ENCODE measurements at regions not wholly inside any gene's neighbourhood (a gene's known extent, or its start where the extent isn't known, plus 50 kb on each side); places are given as distances from the start of the nearest gene placed in this dataset.

DNA sequence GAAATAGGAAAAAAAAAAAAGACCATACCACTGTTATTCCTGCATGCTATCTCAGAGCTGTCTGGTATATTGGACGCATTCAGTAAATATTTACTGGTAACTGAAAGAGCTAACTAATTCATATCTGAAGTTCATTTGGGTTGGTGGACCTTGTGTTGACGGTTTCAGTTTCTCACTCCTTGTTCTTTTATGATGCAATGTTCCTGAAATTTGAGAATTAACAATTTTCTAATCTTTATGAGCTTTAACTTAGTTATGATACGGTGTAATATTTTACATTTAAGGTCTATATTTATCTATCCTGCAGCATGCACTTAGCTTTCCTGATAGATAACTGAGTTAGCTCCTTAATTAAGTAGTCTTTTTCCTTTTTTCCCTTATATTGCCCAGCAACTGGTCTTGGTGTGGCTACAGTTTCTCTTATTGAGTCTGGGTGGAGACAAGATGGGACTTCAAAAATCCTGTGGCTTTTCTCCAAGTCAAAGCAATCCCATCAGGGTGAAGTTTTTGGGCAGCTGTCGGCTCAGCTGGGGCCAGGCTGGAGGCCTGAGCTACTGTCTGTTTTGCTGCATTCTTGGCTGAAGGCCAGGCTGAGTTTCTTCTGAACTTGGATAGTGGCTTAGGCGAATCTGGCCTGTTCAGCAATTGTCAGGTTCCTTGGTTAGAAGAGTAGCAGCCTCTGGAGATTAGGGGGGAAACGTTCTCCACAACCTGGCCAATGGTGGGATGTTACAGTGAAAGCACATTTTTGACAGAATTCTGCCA, 78.4 kb upstream of the MEX3C start:
- TF ChIP-seq, protein P1, sequence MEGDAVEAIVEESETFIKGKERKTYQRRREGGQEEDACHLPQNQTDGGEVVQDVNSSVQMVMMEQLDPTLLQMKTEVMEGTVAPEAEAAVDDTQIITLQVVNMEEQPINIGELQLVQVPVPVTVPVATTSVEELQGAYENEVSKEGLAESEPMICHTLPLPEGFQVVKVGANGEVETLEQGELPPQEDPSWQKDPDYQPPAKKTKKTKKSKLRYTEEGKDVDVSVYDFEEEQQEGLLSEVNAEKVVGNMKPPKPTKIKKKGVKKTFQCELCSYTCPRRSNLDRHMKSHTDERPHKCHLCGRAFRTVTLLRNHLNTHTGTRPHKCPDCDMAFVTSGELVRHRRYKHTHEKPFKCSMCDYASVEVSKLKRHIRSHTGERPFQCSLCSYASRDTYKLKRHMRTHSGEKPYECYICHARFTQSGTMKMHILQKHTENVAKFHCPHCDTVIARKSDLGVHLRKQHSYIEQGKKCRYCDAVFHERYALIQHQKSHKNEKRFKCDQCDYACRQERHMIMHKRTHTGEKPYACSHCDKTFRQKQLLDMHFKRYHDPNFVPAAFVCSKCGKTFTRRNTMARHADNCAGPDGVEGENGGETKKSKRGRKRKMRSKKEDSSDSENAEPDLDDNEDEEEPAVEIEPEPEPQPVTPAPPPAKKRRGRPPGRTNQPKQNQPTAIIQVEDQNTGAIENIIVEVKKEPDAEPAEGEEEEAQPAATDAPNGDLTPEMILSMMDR (IDR thresholded peaks at IDR 0.05; ENCODE audit: low read depth, low read length, poor library complexity, severe bottlenecking), result no peak
- TF ChIP-seq EZH2phosphoT487 (IDR thresholded peaks at IDR 0.05; ENCODE audit: borderline replicate concordance, low read length), result no peak

Measured in DOHH2 (cell line).